Fibroblast of skin of back (primary cell): ENCODE measurements at regions not wholly inside any gene's neighbourhood (a gene's known extent, or its start where the extent isn't known, plus 50 kb on each side); places are given as distances from the start of the nearest gene placed in this dataset.

Experiments
- DNase-seq: peaks from one replicate; pipeline ENCODE4 v3.0.0-alpha.2; 2013

DNA sequence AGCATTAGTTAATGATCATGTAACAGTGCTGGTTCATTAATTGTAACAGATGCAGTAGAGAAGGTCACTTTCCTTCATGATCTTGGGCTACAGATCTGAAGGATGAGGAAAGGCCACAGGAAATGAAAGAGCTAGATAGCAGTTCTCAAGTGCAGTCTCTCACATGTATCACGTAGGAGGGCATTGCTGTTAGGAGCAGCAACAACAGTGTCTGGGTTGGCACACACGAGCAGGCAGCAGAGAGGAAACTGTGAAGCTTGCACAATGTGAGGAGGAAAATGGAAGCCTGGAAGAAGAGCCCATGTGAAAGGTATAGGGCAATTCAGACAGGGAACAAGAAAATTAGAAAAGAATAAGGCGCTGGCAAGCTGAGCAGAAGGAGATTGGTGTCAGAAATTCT, 1741.5 kb downstream of the PCDH9 start:
- DNase-seq: no peak

DNA sequence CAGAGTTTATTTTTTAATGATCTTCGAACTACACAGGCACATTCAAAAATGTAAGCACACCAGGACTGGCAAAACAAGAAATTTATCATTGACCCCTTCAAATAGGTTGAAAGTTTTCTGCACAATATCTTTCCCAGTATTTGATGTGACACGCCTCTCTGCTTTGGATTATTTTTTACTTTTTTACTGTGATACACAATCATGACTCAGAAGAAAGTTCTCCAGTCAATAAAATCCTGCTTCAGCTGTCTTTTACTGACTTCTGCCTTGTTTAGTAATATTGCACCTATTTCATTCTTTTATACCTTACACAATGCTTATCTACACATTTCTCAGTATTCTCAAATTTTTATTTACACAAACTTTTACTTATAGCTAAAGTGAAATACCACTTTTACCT, 1750.4 kb downstream of the PCDH9 start:
- DNase-seq: no peak

DNA sequence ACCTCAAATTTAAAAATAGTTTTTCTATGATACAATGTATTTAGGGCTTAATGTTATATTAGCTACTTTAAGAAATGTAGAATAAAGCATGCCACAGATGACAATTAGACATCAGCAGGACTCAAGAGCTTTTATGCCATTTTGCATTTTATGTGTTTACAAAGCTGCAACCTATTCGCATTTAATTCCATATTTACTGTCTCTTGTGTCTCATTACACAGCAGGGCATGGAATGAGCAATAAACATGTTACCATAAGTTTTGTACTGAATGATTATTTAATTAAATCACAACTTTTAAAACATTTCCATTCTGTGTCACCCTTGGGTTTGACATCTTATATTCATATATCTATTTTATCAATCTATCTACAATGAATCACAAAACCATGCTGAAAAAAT, 1756.9 kb downstream of the PCDH9 start:
- DNase-seq: no peak

DNA sequence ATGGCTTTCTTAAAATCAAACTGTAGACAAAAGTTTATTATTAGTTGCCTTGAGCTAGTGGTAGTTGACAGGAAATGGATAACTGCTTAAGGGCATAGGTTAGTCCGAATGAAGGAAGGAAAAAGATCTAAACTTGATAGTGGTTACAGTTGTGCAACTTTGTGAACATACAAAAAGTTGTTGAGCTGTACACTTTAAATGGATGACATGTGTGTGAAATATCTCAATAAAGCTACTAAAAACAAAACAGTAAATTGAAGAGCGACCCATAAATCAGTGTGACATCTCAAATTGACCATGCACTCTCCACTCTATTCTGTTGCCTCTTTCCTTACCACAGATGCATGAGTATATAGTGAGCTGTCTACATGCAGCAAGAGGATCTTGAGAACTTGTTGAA, 1757.8 kb downstream of the PCDH9 start:
- no peak for DNase-seq

DNA sequence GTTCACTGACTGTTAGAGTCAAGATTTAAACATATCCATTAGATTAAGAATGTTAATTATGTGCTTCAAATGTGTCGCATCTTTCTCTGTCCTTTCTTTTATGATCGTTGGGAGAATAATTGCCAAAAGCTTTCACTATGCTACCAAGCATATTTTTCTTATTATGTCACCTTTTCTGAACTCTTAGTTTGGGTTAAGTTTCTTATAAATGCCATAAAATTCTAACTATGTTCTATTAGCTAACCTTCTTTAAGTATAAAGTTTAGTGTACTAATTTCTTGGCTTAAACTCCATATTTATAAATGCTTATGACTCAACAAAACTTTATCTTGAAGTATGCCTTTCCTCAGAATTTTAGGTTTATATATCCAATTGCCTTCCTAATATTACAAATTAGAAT, 1759.4 kb downstream of the PCDH9 start:
- peak; percentile 39 for DNase-seq

DNA sequence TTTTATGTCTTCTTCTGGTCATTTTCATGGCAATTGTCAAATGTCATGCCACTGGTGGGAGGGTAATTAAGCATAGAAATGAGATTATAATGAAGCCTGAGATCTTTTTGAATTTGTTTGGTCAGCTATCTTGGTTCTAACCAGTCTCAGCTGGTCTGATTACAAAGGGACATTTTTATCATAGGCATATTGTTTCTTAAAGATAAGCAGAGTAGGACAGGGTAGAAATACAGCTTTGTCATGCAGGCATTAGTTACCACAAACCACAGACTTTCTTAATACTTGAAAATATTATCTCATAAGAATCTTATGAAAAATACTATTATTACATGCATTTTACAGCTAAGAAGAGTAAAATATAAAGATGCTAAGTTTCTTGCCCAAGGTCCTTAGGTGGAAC, 1761.5 kb downstream of the PCDH9 start:
- DNase-seq: peak; percentile 39

DNA sequence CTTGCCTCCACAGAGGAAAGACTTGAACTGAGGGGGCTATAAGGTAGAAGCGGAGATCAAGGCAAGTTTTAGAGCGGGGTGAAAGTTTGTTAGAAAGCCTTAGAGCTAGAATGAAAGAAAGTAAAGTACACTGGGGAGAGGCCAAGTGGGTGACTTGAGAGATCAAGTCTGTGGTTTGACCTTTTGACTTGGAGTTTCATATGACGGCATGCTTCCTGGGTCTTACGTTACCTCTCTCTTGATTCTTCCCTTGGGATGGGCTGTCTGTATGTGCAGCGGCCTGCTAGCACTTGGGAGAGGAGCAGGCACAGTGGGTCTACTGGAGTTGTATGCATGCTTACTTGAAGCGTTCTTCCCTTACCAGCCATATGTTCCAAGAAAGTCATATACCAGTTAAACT, 1768.5 kb downstream of the PCDH9 start:
- no peak for DNase-seq

DNA sequence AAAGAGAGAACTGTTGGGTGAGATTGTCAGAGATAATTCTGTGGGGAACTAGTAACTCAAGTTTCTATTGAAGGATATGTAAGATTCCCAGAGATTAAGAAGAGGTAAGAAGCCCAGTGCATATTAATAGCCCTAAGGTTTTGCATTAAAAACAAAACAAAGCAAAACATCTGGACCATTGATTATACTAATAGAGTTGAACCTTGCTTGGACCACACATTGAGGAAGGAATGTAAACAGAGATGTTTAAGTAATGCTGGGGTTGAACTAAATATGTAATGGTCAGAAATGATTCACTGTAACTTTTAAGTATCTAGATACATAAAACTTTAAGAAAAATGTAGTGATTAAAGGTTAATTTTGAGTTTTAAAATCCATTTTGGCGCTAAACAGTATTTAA, 1770.0 kb downstream of the PCDH9 start:
- DNase-seq: peak; percentile 5

DNA sequence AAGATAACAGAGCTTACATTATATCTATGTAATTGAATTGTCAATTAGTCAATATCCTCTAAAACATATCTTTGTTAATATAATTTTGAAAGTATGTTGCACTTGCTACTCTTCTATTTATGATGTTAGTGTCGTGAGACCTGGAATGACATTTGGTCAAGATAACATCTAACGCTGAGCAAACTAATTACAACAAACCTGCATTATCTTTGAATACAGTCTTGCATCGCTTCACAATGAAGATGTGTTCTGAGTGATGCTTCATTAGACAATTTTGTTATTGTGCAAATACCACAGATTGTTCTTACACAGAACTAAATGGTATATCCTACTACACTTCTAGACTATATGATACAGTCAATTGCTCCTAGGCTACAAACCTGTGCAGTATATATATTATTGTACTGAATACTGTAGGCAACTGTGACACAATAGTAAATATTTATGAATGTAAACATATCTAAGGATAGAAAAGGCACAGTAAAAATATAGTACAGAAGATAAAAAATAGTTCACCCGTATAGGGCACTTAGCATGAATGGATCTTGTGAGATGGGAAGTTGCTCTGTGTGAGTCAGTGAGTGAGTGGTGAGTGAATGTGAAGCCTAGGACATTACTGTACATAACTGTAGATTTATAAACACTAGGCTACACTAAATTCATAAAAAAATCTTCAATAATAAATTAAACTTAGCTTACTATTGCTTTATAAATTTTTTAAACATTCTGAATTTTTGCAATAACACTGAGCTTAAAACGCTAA, 1773.8 kb downstream of the PCDH9 start:
- no peak for DNase-seq

DNA sequence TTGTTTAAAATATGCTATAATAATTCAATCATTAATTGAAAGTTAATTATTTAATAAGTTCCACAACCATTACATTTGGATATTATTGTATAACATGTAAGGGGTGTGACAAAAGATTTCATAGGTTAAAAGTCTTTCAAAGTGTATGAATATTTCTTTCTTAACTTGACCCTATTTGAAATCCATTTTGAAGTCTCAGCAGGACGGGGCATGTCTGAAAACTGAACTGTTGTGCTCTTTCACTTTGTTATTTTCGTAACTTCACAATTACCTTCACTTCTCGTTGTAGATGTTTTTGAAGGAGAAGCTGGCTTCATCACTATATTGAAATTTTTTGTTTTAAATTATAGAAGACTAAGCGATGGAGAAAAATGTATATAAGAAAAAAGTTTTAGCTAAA, 1775.7 kb downstream of the PCDH9 start:
- no peak for DNase-seq

DNA sequence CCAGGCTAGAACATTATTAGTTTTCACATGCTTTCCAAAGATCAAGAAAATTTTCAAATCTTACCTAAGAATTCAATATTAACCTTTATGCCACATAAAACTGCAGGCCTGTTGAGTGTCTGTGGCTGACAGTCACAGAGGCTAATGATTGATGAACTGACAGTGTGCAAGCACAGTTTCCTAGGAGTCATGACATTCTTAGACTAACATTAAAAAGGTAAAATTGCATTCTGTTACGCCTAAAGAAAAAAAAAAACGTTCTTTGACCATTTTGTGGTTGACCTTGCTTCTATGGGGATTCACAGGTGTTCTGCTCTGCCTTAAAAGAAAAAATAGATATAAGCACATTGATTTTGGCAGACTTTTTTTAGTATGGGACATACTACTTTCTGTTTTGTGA, 1776.2 kb downstream of the PCDH9 start:
- no peak for DNase-seq

DNA sequence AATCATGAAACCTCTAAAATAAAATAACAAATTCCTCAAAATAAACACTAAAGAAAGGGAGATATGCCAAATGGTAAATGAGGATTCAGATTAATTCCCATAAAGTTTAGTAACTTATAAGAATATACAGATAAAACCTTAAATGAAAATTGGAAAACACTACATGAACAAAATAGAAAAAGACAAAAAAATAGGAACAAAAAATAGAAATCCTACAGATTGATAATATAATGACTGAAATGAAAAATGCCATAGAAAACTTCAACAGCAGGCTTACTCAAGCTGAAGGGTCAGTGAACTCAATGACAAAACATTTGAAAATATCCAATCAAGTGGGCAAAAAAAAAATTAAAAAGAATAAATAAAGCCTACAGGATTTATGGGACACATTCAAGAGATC, 1784.8 kb downstream of the PCDH9 start:
- DNase-seq: no peak

DNA sequence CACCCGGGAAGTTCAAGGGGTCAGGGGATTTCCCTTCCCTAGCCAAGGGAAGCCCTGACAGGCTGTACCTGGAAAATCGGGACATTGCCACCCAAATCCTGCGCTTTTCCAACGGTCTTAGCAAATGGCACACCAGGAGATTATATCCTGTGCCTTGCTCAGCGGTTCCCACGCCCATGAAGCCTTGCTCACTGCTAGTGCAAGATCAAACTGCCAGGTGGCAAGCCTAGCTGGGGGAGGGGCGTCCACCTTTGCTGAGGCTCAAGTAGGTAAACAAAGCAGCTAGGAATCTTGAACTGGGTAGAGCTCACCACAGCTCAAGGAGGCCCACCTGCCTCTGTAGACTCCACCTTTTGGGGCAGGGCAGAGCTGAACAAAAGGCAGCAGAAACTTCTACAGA, 1794.5 kb downstream of the PCDH9 start:
- no peak for DNase-seq

DNA sequence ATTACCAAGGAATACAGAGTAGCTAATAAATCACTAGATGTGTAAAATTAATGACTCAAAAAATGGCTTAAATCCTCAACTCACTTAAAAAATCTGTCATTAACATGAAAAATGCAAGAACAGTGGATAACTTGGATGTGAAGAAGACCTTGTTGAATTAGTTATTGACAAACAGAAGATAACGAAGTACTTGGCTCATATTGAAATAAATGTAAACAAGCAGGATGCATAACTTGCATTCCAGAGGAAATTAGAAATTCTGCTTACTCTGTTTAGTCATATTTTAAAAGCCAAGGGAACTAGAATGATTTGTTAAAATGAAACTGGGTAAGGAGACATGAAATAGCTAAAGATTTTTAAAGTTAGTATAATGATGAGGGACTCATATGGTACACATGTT, 1812.2 kb downstream of the PCDH9 start:
- DNase-seq: peak; percentile 13

DNA sequence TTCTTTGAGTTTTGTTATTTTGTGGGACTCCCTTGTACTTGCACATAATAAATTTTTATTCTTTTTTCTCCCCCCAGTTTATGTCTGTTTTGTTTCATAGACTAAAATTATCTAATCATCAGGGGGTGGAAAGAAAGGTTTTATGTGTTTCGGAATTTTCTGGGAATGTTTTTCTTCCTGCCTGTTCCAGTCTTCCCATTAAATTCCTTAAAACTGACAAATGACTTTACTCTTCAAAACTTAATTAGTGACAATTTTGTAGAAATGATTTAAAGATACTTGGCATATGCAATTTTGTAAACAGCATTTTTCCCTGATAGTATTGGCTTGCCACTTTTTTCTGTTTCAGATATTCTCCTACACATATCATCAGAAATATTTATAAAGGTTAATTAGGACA, 1813.4 kb downstream of the PCDH9 start:
- DNase-seq: no peak

DNA sequence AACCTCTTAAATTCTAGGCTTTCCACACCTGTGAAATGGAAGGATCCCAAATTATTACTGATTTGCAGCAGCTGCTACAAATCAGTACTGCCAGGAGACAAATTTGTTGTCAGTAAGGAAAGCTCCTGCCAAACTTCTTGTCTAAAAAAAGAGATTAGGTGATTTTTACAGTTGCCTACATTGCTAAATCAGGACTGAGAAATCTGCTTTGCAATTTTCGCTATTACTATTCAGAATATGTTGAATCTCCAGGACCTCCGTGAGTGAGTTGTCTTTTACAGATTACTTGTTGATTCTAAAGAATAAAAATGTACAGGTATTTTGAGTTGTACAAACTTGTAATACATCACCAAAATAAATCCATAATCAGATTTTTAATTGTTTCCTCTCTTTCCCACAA, 1815.9 kb downstream of the PCDH9 start:
- DNase-seq: no peak

DNA sequence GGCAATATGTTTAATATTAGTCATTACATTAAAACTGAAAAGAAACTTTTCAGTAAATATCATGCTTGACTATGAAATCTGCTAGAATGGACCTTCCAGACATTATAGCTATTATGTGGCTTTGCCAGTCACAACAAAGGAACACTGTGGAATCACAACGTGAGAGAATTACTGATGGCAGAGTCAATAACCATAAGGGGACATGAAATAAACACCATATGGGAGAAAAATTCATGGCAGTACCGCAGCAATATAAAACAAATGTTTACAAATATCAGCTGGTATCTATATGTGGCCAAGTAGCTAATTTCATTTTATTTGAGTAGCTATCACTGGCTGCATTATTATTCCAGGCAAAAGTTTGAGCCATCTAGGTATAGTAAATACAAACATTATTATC, 1818.6 kb downstream of the PCDH9 start:
- DNase-seq: no peak

DNA sequence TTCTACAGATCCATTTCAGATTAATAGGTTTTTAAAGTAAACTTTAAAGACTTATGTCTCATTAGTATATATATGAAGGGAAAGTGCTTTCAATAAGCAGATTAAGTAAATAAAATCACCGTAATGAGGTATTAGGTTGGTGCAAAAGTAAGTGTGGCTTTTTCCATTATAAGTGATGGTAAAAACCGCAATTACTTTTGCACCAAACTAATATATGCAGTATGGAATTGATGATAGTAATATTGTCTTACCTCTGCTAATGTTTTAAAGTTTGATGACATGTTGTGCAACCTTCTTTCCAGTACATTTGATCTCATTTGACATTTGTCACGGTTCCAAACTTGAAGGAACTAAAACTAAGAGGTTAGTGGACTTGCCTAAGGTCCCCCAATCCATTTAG, 1819.3 kb downstream of the PCDH9 start:
- no peak for DNase-seq

DNA sequence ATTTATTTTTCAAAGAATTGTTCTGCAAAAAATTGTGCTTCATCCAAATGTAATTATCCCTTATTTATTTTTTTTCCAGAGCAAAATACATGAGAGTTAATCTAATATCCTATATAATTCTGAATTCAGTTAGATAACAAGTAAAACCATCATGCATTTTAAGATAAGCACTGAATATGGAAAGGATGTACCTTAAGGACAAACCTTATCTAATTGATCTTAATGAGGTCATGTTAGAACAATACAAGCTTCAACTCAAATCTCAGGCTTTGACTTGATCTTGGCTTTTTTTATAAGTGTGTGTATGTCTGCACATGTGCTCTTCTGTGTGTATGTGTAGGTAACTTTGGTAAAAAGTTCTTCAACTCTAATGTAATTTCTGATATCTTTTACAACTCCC, 1828.8 kb downstream of the PCDH9 start:
- no peak for DNase-seq

DNA sequence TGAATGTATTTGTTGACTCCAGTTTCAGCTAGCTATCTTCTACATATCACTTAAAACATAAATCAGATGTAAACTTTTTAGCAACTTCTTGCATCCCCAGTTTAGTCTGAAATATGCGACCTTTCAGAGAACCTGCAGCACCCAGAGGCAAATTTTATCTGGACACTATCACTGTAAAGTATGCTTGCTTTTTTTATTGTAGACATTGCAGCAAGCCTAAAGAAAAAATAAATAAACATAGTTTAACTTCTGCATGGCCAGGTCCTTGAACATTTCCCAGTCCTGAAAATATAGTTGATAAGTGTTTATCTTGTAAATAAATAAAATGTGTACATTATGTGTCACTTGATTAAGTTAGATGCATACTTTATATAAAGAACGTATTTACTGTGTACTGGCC, 1829.4 kb downstream of the PCDH9 start:
- DNase-seq: no peak

DNA sequence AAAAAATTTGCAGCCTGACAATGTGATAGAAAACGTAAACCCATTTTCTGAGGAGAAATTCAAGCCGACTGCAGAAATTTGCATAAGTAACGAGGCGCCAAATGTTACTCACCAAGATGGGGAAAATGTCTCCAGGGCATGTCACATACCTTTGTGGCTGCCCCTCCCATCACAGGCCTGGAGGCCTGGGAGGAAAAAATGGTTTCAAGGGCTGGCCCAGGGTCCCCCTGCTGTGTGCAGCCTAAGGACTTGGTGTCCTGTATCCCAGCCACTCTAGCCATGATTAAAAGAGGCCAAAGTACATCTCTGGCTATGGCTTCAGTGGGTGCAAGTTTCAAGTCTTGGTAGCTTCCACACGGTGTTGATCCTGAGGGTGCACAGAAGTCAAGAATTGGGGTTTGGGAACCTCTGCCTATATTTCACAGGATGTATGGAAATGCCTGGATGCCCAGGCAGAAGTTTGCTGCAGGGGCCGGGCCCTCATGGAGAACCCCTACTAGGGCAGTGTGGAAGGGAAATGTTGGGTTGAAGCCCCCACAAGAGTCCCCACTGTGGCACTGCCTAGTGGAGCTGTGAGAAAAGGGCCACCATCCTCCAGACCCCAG, 1842.3 kb downstream of the PCDH9 start:
- no peak for DNase-seq

DNA sequence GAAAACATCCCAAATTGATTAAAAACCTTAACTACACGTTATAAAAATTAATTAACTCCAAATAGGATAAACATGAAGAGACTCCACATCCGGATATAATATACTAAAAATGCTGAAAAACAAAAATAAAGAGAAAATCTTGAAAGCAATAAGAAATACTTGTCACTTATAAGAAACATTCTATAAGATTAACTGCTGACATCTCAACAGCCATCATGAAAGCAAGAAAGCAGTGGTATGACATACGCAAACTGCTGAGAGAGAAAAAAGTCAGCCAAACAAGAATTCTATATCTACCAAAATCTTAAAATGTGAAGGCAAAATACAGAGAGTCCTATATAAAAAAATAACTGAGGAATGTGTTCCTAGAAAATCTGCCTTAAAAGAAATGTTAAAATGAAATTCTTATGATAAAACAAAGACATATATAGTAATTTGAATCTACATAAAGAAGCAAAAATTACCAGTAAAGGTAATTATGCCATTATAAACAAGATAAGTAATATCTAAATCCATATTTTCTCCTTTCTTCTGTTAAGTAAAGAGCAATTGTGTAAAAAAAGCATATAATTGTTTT, 1851.1 kb downstream of the PCDH9 start:
- peak; percentile 18 for DNase-seq

DNA sequence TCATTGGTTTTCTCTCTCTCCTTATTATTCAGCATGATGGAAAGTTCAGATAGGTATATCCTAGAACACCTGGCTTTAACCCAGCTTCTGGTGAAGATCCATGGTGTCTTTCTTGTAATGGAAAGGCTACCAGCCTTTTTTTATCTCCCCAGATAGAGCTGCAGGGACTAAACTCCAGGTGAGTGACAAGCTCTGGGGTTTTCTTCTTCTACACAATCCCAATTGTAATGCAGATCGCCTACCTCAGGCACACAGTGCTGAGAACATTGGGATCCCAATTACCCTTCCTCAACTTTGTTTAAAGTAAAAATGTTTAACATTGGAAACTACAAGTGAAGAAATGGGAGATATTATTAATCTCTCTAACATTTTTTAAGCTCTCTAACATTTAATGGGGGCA, 1851.7 kb downstream of the PCDH9 start:
- no peak for DNase-seq

DNA sequence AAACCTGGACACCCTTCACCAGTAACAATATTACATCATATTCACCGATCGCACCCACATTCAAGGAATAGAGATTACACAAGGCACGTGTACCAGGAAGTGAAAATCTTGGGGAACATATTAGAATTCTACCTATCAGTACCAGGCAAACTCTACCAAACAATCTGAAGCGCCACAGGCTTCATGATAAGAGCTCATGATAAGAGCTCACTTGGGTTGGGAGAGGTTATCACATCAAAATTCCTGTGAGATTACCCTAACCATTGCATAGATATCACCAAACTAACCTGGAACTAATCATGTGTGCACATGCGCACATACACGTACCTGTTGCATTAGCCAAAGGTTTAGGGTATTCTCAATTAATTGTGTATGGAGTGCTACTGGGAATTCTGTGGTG, 1861.3 kb downstream of the PCDH9 start:
- DNase-seq: no peak

DNA sequence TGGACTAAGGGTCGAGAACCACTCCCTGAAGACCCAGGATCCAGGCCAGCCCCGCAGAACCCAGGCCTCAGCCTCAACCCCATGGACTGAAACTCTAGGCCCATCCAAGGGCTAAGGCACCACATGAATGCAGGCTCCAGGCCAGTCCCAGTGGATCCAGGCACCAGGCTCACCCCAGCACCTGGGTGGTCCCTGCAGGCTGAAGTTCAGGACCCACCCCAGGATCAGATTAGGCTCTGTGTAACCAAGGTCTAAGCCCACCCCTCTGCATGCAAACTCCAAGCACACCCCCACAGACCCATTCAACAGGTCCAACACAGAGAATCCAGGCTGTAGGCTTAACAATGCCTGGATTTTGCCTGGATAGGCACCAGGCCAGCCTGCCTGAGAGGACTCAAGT, 1876.2 kb downstream of the PCDH9 start:
- DNase-seq: no peak
